Gastroesophageal sphincter (tissue), 3 donors: ENCODE measurements at regions not wholly inside any gene's neighbourhood (a gene's known extent, or its start where the extent isn't known, plus 50 kb on each side); places are given as distances from the start of the nearest gene placed in this dataset.

ENCODE experiments used
- CTCF ChIP-seq, 4 experiments: fragments of 200-600 bp in 2 of 4; fragments of 450-650 bp in 2 of 4; sonication (generic) in 1 of 4; IDR thresholded peaks; one replicate each; pipeline ENCODE4 v1.5.1; 2017 to 2019; ENCODE audit warnings: antibody characterized with exemption in 4 of 4, mild to moderate bottlenecking in 2 of 4, moderate library complexity in 2 of 4
- POLR2A ChIP-seq, 2 donors: fragments of 450-650 bp; IDR thresholded peaks; one replicate each; pipeline ENCODE4 v1.6.1; 2017; ENCODE audit warnings: antibody characterized with exemption in 2 of 2, mild to moderate bottlenecking in 2 of 2, moderate library complexity in 1 of 2

- TF ChIP-seq CTCF (IDR thresholded peaks at IDR 0.05) (no peak), POLR2A (IDR thresholded peaks at IDR 0.05) (no peak)
Observed at GRCh38 chr5:63217422-63217821, 638.8 kb downstream of the LRRC70 start.
